Tibial nerve (tissue), 4 donors: ENCODE measurements at regions not wholly inside any gene's neighbourhood (a gene's known extent, or its start where the extent isn't known, plus 50 kb on each side); places are given as distances from the start of the nearest gene placed in this dataset.

Experiments
- DNase-seq, 2 donors: peaks; one replicate each; pipeline ENCODE4 v3.0.0-alpha.2; 2019; ENCODE audit warnings: low spot score in 2 of 2
- H3K27ac ChIP-seq, 4 donors: fragments of 200-600 bp; sonication (generic) in 3 of 4; one replicate each; pipeline ENCODE4 v1.5.1; 2017 to 2019; ENCODE audit warnings: mild to moderate bottlenecking in 1 of 4
- H3K27me3 ChIP-seq, 2 donors: fragments of 200-600 bp; sonication (generic) in 1 of 2; one replicate each; pipeline versions ENCODE4 v1.5.1 to v1.6.0; 2017 to 2019
- H3K36me3 ChIP-seq, 3 donors: fragments of 200-600 bp; sonication (generic); one replicate each; pipeline ENCODE4 v1.5.1; 2018 to 2019
- H3K4me1 ChIP-seq, 4 donors: fragments of 200-600 bp; sonication (generic) in 3 of 4; one replicate each; pipeline ENCODE4 v1.5.1; 2017 to 2019
- H3K4me3 ChIP-seq, 4 donors: fragments of 200-600 bp; sonication (generic) in 3 of 4; one replicate each; pipeline ENCODE4 v1.5.1; 2017 to 2019; ENCODE audit warnings: mild to moderate bottlenecking in 1 of 4, moderate library complexity in 1 of 4
- H3K9me3 ChIP-seq, 4 donors: fragments of 200-600 bp; sonication (generic) in 3 of 4; one replicate each; pipeline ENCODE4 v1.5.1; 2017 to 2019
- EP300 ChIP-seq, 2 donors: sonication (generic); formaldehyde crosslinking; IDR thresholded peaks; one replicate each; pipeline ENCODE4 v1.6.1; 2017; ENCODE audit warnings: antibody characterized with exemption in 2 of 2, mild to moderate bottlenecking in 1 of 2
- POLR2A ChIP-seq, 2 donors: fragments of 450-650 bp; IDR thresholded peaks; one replicate each; pipeline ENCODE4 v1.6.1; 2017; ENCODE audit warnings: antibody characterized with exemption in 2 of 2, mild to moderate bottlenecking in 2 of 2, moderate library complexity in 2 of 2
- WGBS, 2 donors: methylation state at CpG; one replicate each; pipeline ENCODE4 v1.1.5; 2018; 5-methylcytosine and 5-hydroxymethylcytosine counted together
- TF ChIP-seq, protein P1 (sequence below), 5 experiments: fragments of 200-600 bp in 3 of 5; fragments of 450-650 bp in 2 of 5; sonication (generic) in 3 of 5; IDR thresholded peaks; one replicate each; pipeline ENCODE4 v1.5.1; 2016 to 2019; ENCODE audit warnings: antibody characterized with exemption in 5 of 5, mild to moderate bottlenecking in 3 of 5, moderate library complexity in 2 of 5

GRCh38 chr9:24625097-24625496 is 79.4 kb upstream of the IZUMO3 start:
- no peak for TF ChIP-seq POLR2A (IDR thresholded peaks at IDR 0.05)
- no peak for TF ChIP-seq EP300 (IDR thresholded peaks at IDR 0.05)
- TF ChIP-seq, protein P1, sequence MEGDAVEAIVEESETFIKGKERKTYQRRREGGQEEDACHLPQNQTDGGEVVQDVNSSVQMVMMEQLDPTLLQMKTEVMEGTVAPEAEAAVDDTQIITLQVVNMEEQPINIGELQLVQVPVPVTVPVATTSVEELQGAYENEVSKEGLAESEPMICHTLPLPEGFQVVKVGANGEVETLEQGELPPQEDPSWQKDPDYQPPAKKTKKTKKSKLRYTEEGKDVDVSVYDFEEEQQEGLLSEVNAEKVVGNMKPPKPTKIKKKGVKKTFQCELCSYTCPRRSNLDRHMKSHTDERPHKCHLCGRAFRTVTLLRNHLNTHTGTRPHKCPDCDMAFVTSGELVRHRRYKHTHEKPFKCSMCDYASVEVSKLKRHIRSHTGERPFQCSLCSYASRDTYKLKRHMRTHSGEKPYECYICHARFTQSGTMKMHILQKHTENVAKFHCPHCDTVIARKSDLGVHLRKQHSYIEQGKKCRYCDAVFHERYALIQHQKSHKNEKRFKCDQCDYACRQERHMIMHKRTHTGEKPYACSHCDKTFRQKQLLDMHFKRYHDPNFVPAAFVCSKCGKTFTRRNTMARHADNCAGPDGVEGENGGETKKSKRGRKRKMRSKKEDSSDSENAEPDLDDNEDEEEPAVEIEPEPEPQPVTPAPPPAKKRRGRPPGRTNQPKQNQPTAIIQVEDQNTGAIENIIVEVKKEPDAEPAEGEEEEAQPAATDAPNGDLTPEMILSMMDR (IDR thresholded peaks at IDR 0.05): no peak
- H3K27ac ChIP-seq: no peak overlapping the region
- 71 to 80% methylated on average over 2 of the region's 2 CpGs for WGBS, 2 donors
- no peak overlapping the region for H3K4me3 ChIP-seq
- H3K36me3 ChIP-seq: no peaks in the 10 kb centered on the region
- no peaks in the 10 kb centered on the region for H3K4me1 ChIP-seq
- no peaks in the 10 kb centered on the region for H3K27me3 ChIP-seq
- DNase-seq: no peak
- H3K9me3 ChIP-seq: no peaks in the 10 kb centered on the region

- Histone ChIP-seq H3K36me3 (no peaks in the 10 kb centered on the region), H3K9me3 (no peaks in the 10 kb centered on the region), H3K27ac (no peak overlapping the region), H3K4me1 (no peaks in the 10 kb centered on the region), H3K4me3 (no peak overlapping the region), H3K27me3 (no peaks in the 10 kb centered on the region)
- no peak for TF ChIP-seq EP300 (IDR thresholded peaks at IDR 0.05)
- no peak for TF ChIP-seq POLR2A (IDR thresholded peaks at IDR 0.05)
- TF ChIP-seq, protein P1 (IDR thresholded peaks at IDR 0.05): no peak
- no peak for DNase-seq
Measured at GRCh38 chr9:24624481-24624880, 78.8 kb upstream of the IZUMO3 start.

DNA sequence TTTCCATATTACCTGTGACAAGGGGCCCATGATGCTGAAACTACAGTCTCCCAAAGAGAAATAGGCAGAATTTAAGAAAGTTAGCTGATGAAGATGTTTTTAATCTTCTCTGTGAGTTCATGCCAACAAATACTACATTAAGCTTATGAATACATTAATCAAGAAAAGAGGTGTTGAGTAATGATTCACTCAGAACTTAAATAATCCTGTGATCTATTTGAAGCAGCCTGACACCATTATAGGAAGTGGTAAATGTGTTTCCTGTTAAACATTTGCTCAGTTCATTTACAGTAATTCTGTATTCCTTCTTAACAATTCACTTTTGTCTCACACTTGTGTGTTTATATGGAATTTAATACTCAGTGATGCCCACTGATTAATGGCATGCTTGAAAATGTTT is 75.0 kb upstream of the IZUMO3 start:
- H3K4me1 ChIP-seq: no peaks in the 10 kb centered on the region
- DNase-seq: no peak
- no peaks in the 10 kb centered on the region for H3K36me3 ChIP-seq
- TF ChIP-seq POLR2A (IDR thresholded peaks at IDR 0.05): no peak
- TF ChIP-seq EP300 (IDR thresholded peaks at IDR 0.05): no peak
- TF ChIP-seq, protein P1 (IDR thresholded peaks at IDR 0.05): no peak
- no peak overlapping the region for H3K27ac ChIP-seq
- no peaks in the 10 kb centered on the region for H3K27me3 ChIP-seq
- no peak overlapping the region for H3K4me3 ChIP-seq
- no peaks in the 10 kb centered on the region for H3K9me3 ChIP-seq

DNA sequence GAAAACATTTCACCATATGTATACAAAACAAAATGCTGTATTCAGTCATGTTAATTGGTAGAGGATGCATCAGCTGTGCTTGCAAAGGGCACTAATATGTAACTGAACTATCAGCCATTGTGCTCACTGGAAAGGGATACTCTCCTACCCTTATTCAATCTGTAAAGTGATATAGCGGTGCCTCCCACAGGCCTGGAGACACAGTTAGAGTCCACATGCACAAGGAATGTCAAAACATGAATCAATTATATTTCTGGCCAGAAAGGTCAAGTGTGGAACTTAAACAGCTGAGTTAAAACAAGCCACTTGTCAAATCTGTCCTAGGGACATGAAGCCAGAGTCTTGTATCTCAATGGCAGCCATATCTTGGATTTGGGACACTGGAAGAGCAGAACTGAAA is 71.2 kb upstream of the IZUMO3 start:
- no peak for DNase-seq
- H3K4me3 ChIP-seq: no peak overlapping the region
- TF ChIP-seq, protein P1 (IDR thresholded peaks at IDR 0.05): no peak
- no peak for TF ChIP-seq EP300 (IDR thresholded peaks at IDR 0.05)
- no peak for TF ChIP-seq POLR2A (IDR thresholded peaks at IDR 0.05)
- H3K36me3 ChIP-seq: no peaks in the 10 kb centered on the region
- no peaks in the 10 kb centered on the region for H3K4me1 ChIP-seq
- WGBS, 2 donors: 60 to 66% methylated on average over 1 of the region's 1 CpG
- no peaks in the 10 kb centered on the region for H3K27me3 ChIP-seq
- no peak overlapping the region for H3K27ac ChIP-seq
- H3K9me3 ChIP-seq: no peaks in the 10 kb centered on the region

DNA sequence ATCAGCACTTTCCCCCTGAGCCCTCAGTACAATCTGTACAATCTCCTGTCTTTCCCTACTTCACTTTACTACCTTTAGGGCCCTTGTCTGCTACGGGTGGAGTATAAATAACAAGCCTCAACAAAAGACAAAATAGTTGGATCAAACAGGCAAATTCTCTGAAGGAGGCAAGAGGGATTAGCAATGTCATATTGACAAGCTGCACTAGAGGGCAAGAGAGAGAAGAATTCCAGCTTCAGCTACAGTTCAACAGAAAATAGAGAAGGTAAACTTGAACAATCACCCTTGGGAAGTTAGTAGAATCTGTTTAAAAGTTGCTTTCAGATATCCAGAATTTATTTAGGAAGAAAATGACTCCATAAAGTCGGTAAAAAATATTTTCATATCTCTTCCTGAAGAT is 68.4 kb upstream of the IZUMO3 start:
- no peak for TF ChIP-seq EP300 (IDR thresholded peaks at IDR 0.05)
- TF ChIP-seq, protein P1 (IDR thresholded peaks at IDR 0.05): no peak
- TF ChIP-seq POLR2A (IDR thresholded peaks at IDR 0.05): no peak
- H3K27me3 ChIP-seq: no peaks in the 10 kb centered on the region
- DNase-seq: no peak
- 35 to 43% methylated on average over 2 of the region's 2 CpGs for WGBS, 2 donors
- no peak overlapping the region for H3K27ac ChIP-seq
- no peaks in the 10 kb centered on the region for H3K4me1 ChIP-seq
- H3K4me3 ChIP-seq: no peak overlapping the region
- no peaks in the 10 kb centered on the region for H3K36me3 ChIP-seq
- H3K9me3 ChIP-seq: no peaks in the 10 kb centered on the region
